H9 (cell line): ENCODE measurements at regions not wholly inside any gene's neighbourhood (a gene's known extent, or its start where the extent isn't known, plus 50 kb on each side); places are given as distances from the start of the nearest gene placed in this dataset.

Source experiments
- DNase-seq: peaks from one replicate; pipeline ENCODE4 v3.0.0-alpha.2; 2017
- H2AFZ ChIP-seq: one replicate; pipeline ENCODE4 v1.6.1; 2013; ENCODE audit warnings: mild to moderate bottlenecking, low read length, control low read depth, moderate library complexity
- H2AK5ac ChIP-seq: 2 replicates; pipeline ENCODE4 v1.6.1; 2013; ENCODE audit warnings: low read length, control low read depth, mixed read lengths; ENCODE audit not compliant: insufficient read length
- H2BK120ac ChIP-seq: one replicate; pipeline ENCODE4 v1.6.1; 2013; ENCODE audit warnings: low read depth, mild to moderate bottlenecking, low read length, control low read depth, inconsistent platforms; ENCODE audit not compliant: poor library complexity, severe bottlenecking
- H2BK12ac ChIP-seq: 2 replicates; pipeline ENCODE4 v1.6.1; 2013; ENCODE audit warnings: low read length, control low read depth, mixed read lengths, low read depth; ENCODE audit not compliant: insufficient read length
- H2BK15ac ChIP-seq: 2 replicates; pipeline ENCODE4 v1.6.1; 2013; ENCODE audit warnings: low read depth, low read length, control low read depth
- H2BK20ac ChIP-seq: one replicate; pipeline ENCODE4 v1.6.1; 2013; ENCODE audit warnings: low read depth, mild to moderate bottlenecking, low read length, control low read depth, inconsistent platforms; ENCODE audit not compliant: poor library complexity, severe bottlenecking
- H2BK5ac ChIP-seq: 2 replicates; pipeline ENCODE4 v1.6.1; 2013; ENCODE audit warnings: low read length, control low read depth, mixed read lengths; ENCODE audit not compliant: insufficient read length
- H3K14ac ChIP-seq: 2 replicates; pipeline ENCODE4 v1.6.1; 2013; ENCODE audit warnings: low read length, control low read depth; ENCODE audit not compliant: insufficient read depth
- H3K18ac ChIP-seq: 2 replicates; pipeline ENCODE4 v1.6.1; 2013; ENCODE audit warnings: low read depth, mild to moderate bottlenecking, mixed read lengths, low read length, control low read depth; ENCODE audit not compliant: insufficient read length
- H3K23ac ChIP-seq: 2 replicates; pipeline ENCODE4 v1.6.1; 2013; ENCODE audit warnings: low read length, control low read depth, mixed read lengths, low read depth; ENCODE audit not compliant: insufficient read length
- H3K23me2 ChIP-seq: 2 replicates; pipeline ENCODE4 v1.6.1; 2013; ENCODE audit warnings: low read depth, mild to moderate bottlenecking, mixed read lengths, low read length, control low read depth; ENCODE audit not compliant: insufficient read length, poor library complexity, severe bottlenecking
- H3K27ac ChIP-seq: 2 replicates; pipeline ENCODE4 v1.5.1; 2013; ENCODE audit warnings: low read length, control low read depth, mixed read lengths, low read depth; ENCODE audit not compliant: insufficient read length
- H3K27me3 ChIP-seq: 2 replicates; pipeline ENCODE4 v1.6.1; 2013; ENCODE audit warnings: low read length, control low read depth, inconsistent platforms; ENCODE audit not compliant: insufficient read depth
- H3K4ac ChIP-seq: 2 replicates; pipeline ENCODE4 v1.6.1; 2013; ENCODE audit warnings: low read depth, mild to moderate bottlenecking, control low read depth, inconsistent platforms, low read length, moderate library complexity
- H3K4me1 ChIP-seq: 2 replicates; pipeline ENCODE4 v1.6.1; 2013; ENCODE audit warnings: low read length, control low read depth, inconsistent platforms; ENCODE audit not compliant: insufficient read depth
- H3K4me2 ChIP-seq: 2 replicates; pipeline ENCODE4 v1.6.1; 2013; ENCODE audit warnings: low read length, control low read depth, mixed read lengths; ENCODE audit not compliant: insufficient read length, insufficient read depth
- H3K56ac ChIP-seq: 2 replicates; pipeline ENCODE4 v1.6.1; 2013; ENCODE audit warnings: low read depth, mild to moderate bottlenecking, mixed read lengths, low read length, control low read depth; ENCODE audit not compliant: insufficient read length
- H3K79me1 ChIP-seq: 2 replicates; pipeline ENCODE4 v1.6.1; 2013; ENCODE audit warnings: low read depth, mild to moderate bottlenecking, moderate library complexity, low read length, control low read depth, inconsistent platforms; ENCODE audit not compliant: insufficient read depth, poor library complexity, severe bottlenecking
- H3K79me2 ChIP-seq: 2 replicates; pipeline ENCODE4 v1.6.1; 2013; ENCODE audit warnings: low read length, control low read depth, inconsistent platforms; ENCODE audit not compliant: insufficient read depth
- H3K9ac ChIP-seq: 2 replicates; pipeline ENCODE4 v1.6.1; 2013; ENCODE audit warnings: low read length, control low read depth, mixed read lengths; ENCODE audit not compliant: insufficient read length; ENCODE audit errors: extremely low read depth
- H3K9me3 ChIP-seq: one replicate; pipeline ENCODE4 v1.6.1; 2013; ENCODE audit warnings: low read depth, low read length, inconsistent platforms; ENCODE audit not compliant: control insufficient read depth
- H3T11ph ChIP-seq: one replicate; pipeline ENCODE4 v1.6.1; 2013; ENCODE audit warnings: mild to moderate bottlenecking, low read length, control low read depth, inconsistent platforms
- H4K20me1 ChIP-seq: one replicate; pipeline ENCODE4 v1.6.1; 2013; ENCODE audit not compliant: control insufficient read depth, insufficient read length, insufficient read depth
- H4K5ac ChIP-seq: 2 replicates; pipeline ENCODE4 v1.6.1; 2013; ENCODE audit warnings: low read depth, mild to moderate bottlenecking, mixed read lengths, low read length, control low read depth; ENCODE audit not compliant: insufficient read length
- H4K8ac ChIP-seq: replicated peaks from 2 replicates; pipeline ENCODE4 v1.6.1; 2013; ENCODE audit warnings: low read length, control low read depth, mixed read lengths, low read depth; ENCODE audit not compliant: insufficient read length
- H4K91ac ChIP-seq: 2 replicates; pipeline ENCODE4 v1.6.1; 2013; ENCODE audit warnings: low read depth, mild to moderate bottlenecking, moderate library complexity, mixed read lengths, low read length, control low read depth; ENCODE audit not compliant: insufficient read length
- H3K27ac Mint-ChIP-seq, 3 experiments: 2 replicates in 2 of 3; 3 replicates in 1 of 3; pipeline ENCODE4 v1.8.0; 2020 to 2021; ENCODE audit warnings: mixed read lengths in 3 of 3, mild to moderate bottlenecking in 1 of 3, moderate library complexity in 1 of 3
- H3K27me3 Mint-ChIP-seq: 2 replicates; pipeline ENCODE4 v1.8.0; 2021; ENCODE audit warnings: low read depth, mild to moderate bottlenecking, moderate library complexity, mixed read lengths
- H3K36me3 Mint-ChIP-seq, 3 experiments: 2 replicates in 2 of 3; 3 replicates in 1 of 3; pipeline ENCODE4 v1.8.0; 2020 to 2021; ENCODE audit warnings: low read depth in 3 of 3, mixed read lengths in 3 of 3; ENCODE audit not compliant: insufficient read depth in 1 of 3
- H3K4me1 Mint-ChIP-seq, 2 experiments: 2 replicates each; pipeline ENCODE4 v1.8.0; 2020; ENCODE audit warnings: mixed read lengths in 2 of 2
- H3K4me3 Mint-ChIP-seq, 2 experiments: 2 replicates in 1 of 2; 3 replicates in 1 of 2; pipeline ENCODE4 v1.8.0; 2020 to 2021; ENCODE audit warnings: mild to moderate bottlenecking in 2 of 2, mixed read lengths in 2 of 2, moderate library complexity in 1 of 2
- H3K9me3 Mint-ChIP-seq, 2 experiments: 2 replicates in 1 of 2; 3 replicates in 1 of 2; pipeline ENCODE4 v1.8.0; 2020; ENCODE audit warnings: mild to moderate bottlenecking in 2 of 2, mixed read lengths in 2 of 2, moderate library complexity in 1 of 2
- CTCF ChIP-seq: fragments of 200-600 bp; sonication (generic); conservative IDR thresholded peaks from 3 replicates; pipeline ENCODE4 v1.8.0; 2021; ENCODE audit warnings: antibody characterized with exemption, mild to moderate bottlenecking
- WGBS: extraction: QIAGEN DNeasy Blood & Tissue Kit; methylation state at CpG from one replicate; pipeline ENCODE4 v1.1.7; 2013; ENCODE audit warnings: missing lambda C conversion rate, low lambda C conversion rate, mixed read lengths; ENCODE audit not compliant: insufficient read length; ENCODE audit errors: extremely low coverage; 5-methylcytosine and 5-hydroxymethylcytosine counted together

GRCh38 chr2:34808426-34808825 lies 1209.3 kb upstream of the FAM98A start:
- no peaks in the 10 kb centered on the region for H3K4me1 ChIP-seq
- no peaks in the 10 kb centered on the region for H3K23me2 ChIP-seq
- H4K5ac ChIP-seq = no peak overlapping the region
- no peaks in the 10 kb centered on the region for H3K36me3 Mint-ChIP-seq
- H2BK12ac ChIP-seq = no peak overlapping the region
- no peaks in the 10 kb centered on the region for H3K27me3 Mint-ChIP-seq
- no CpG with 5 or more reads among the region's 3 CpGs for WGBS
- no peaks in the 10 kb centered on the region for H3K79me1 ChIP-seq
- no peak overlapping the region for H2BK5ac ChIP-seq
- no peak overlapping the region for H3T11ph ChIP-seq
- H3K9ac ChIP-seq = no peak overlapping the region
- TF ChIP-seq CTCF = no peak
- H3K27ac ChIP-seq = no peak overlapping the region
- no peaks in the 10 kb centered on the region for H3K4me1 Mint-ChIP-seq
- no peak overlapping the region for H4K91ac ChIP-seq
- H2BK120ac ChIP-seq = no peak overlapping the region
- H3K4me3 Mint-ChIP-seq = no peak overlapping the region
- no peak overlapping the region for H2AK5ac ChIP-seq
- no peak overlapping the region for H2AFZ ChIP-seq
- H4K20me1 ChIP-seq = no peaks in the 10 kb centered on the region
- H3K4me2 ChIP-seq = no peak overlapping the region
- no peak for DNase-seq
- no peak overlapping the region for H3K23ac ChIP-seq
- H3K9me3 ChIP-seq = no peaks in the 10 kb centered on the region
- H2BK20ac ChIP-seq = no peak overlapping the region
- no peak overlapping the region for H3K18ac ChIP-seq
- H3K56ac ChIP-seq = no peak overlapping the region
- no peak overlapping the region for H3K14ac ChIP-seq
- no peaks in the 10 kb centered on the region for H3K79me2 ChIP-seq
- no peaks in the 10 kb centered on the region for H3K27me3 ChIP-seq
- no peak overlapping the region for H3K4ac ChIP-seq
- H2BK15ac ChIP-seq = no peak overlapping the region
- H3K9me3 Mint-ChIP-seq = no peaks in the 10 kb centered on the region
- no peak overlapping the region for H4K8ac ChIP-seq
- H3K27ac Mint-ChIP-seq = no peak overlapping the region
